Right lobe of liver (tissue), 4 donors: ENCODE measurements at regions not wholly inside any gene's neighbourhood (a gene's known extent, or its start where the extent isn't known, plus 50 kb on each side); places are given as distances from the start of the nearest gene placed in this dataset.

Source experiments
- CTCF ChIP-seq, 4 donors: fragments of 200-600 bp in 3 of 4; fragments of 450-650 bp in 1 of 4; IDR thresholded peaks; one replicate each; pipeline versions ENCODE4 v1.5.1 to v1.8.0; 2016 to 2022; ENCODE audit warnings: antibody characterized with exemption in 4 of 4, mild to moderate bottlenecking in 2 of 4
- POLR2A ChIP-seq: fragments of 450-650 bp; IDR thresholded peaks from one replicate; pipeline ENCODE4 v1.6.1; 2017; ENCODE audit warnings: antibody characterized with exemption, mild to moderate bottlenecking
- donor health status: DM: no; HTN: no; CAD: no.
- donor health status: DM: no; HTN: no; CAD: no.
- donor health status: DM: no; HTN: yes; CAD: no.

DNA sequence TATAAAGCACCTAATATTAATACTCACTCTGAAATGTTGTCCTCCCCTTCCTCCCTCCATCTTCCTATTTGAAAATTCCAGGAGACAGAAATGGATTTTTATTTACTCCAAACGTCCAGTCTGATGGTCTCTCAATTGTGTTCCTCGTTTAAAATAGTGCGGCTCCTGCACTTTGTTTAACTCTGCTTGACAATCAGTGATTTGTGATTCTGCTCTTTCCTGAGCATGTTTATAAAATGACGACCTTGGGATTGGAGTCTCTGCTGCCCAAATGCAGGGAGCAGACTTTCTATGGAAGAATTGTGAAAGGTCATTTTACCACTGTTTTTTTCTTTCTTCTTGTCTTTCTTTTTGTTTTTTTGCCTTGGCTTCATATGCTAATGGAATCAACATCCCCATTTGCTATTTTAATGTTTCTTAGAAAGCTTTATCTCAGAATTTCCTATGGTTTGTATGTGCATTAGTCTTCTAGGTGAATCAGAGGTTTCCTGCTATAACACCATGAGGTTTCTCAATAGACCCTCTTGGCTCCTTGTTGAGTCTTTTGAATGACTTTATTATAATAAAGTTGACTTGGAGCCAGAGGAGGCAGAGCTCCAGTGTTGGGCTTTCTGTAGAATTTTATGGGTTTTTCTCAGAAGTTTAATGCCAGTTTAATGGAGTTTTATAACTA is 376.5 kb downstream of the CDH11 start:
- TF ChIP-seq CTCF (IDR thresholded peaks at IDR 0.05) (no peak), POLR2A (no peak)
